H1 (cell line): ENCODE measurements at regions not wholly inside any gene's neighbourhood (a gene's known extent, or its start where the extent isn't known, plus 50 kb on each side); places are given as distances from the start of the nearest gene placed in this dataset.
A peak's percentile ranks its signal among the peaks of the same experiment; 100 is the strongest.

ENCODE experiments used
- CTCF ChIA-PET: fragments of 300-600 bp; sonication (Branson Sonifier 250); formaldehyde crosslinking; loops from one replicate; lab custom pipeline; 2021; ENCODE audit not compliant: partially characterized antibody; lab: Charles Lee
- POLR2A ChIA-PET: fragments of 300-600 bp; sonication (Branson Sonifier 250); formaldehyde crosslinking; loops from one replicate; lab custom pipeline; 2021; ENCODE audit warnings: inconsistent platforms; ENCODE audit not compliant: partially characterized antibody; lab: Charles Lee
- DNase-seq, 2 experiments: peaks; one replicate each; pipeline versions ENCODE4 v3.0.0 to v3.0.0-alpha.2; 2010 to 2022; ENCODE audit warnings: low spot score in 2 of 2, low read depth in 1 of 2, mixed read lengths in 1 of 2
- FAIRE-seq: peaks from 2 replicates; lab custom pipeline; 2011; peaks lifted over from hg19 to GRCh38; lab: Jason Lieb, UNC
- H2AFZ ChIP-seq: 2 replicates; pipeline ENCODE4 v1.8.1; 2012; ENCODE audit warnings: low read length, inconsistent platforms
- H2AK5ac ChIP-seq: 2 replicates; pipeline ENCODE4 v1.6.1; 2013; ENCODE audit warnings: low read depth, low read length
- H2BK120ac ChIP-seq: replicated peaks from 2 replicates; pipeline ENCODE3; 2013; ENCODE audit warnings: low read depth, low read length, inconsistent platforms
- H2BK12ac ChIP-seq: 2 replicates; pipeline ENCODE4 v1.6.1; 2013; ENCODE audit warnings: low read depth, low read length
- H2BK15ac ChIP-seq: 2 replicates; pipeline ENCODE4 v1.6.1; 2013; ENCODE audit warnings: low read length
- H2BK20ac ChIP-seq: 2 replicates; pipeline ENCODE4 v1.6.1; 2013; ENCODE audit warnings: low read length
- H2BK5ac ChIP-seq: 2 replicates; pipeline ENCODE4 v1.6.1; 2013; ENCODE audit warnings: low read depth, low read length
- H3K14ac ChIP-seq: 2 replicates; pipeline ENCODE4 v1.6.1; 2013; ENCODE audit warnings: inconsistent platforms; ENCODE audit not compliant: insufficient read length
- H3K18ac ChIP-seq: 2 replicates; pipeline ENCODE4 v1.6.1; 2013; ENCODE audit warnings: low read length; ENCODE audit errors: extremely low read depth
- H3K23ac ChIP-seq: 2 replicates; pipeline ENCODE4 v1.6.1; 2013; ENCODE audit warnings: inconsistent platforms; ENCODE audit not compliant: insufficient read length
- H3K23me2 ChIP-seq: 2 replicates; pipeline ENCODE4 v1.6.1; 2013; ENCODE audit warnings: low read depth, low read length
- H3K27ac ChIP-seq: 2 replicates; pipeline ENCODE4 v1.6.1; 2011; ENCODE audit warnings: low read depth, low read length, inconsistent platforms
- H3K27me3 ChIP-seq, 4 experiments: replicated peaks in 1 of 4; 1 replicate in 1 of 4; 2 replicates in 3 of 4; pipeline versions ENCODE4 v1.6.1 to v1.8.1; 2011 to 2013; ENCODE audit warnings: low read length in 3 of 4, mild to moderate bottlenecking in 3 of 4, inconsistent platforms in 2 of 4, mixed read lengths in 2 of 4, moderate library complexity in 1 of 4; ENCODE audit not compliant: control insufficient read depth in 3 of 4, insufficient read depth in 3 of 4; ENCODE audit errors: extremely low read depth in 1 of 4
- H3K36me3 ChIP-seq, 4 experiments: 2 replicates each; pipeline versions ENCODE4 v1.6.1 to v1.8.1; 2011 to 2013; ENCODE audit warnings: mild to moderate bottlenecking in 4 of 4, low read length in 3 of 4, moderate library complexity in 2 of 4, control low read depth in 1 of 4, inconsistent platforms in 1 of 4; ENCODE audit not compliant: insufficient read depth in 4 of 4, control insufficient read depth in 2 of 4
- H3K4ac ChIP-seq: replicated peaks from 2 replicates; pipeline ENCODE3; 2013; ENCODE audit warnings: low read length, low read depth, mixed read lengths, inconsistent platforms; ENCODE audit not compliant: insufficient read length
- H3K4me1 ChIP-seq, 4 experiments: replicated peaks in 1 of 4; 1 replicate in 1 of 4; 2 replicates in 3 of 4; pipeline versions ENCODE4 v1.6.1 to v1.8.1; 2011 to 2013; ENCODE audit warnings: low read length in 3 of 4, inconsistent platforms in 2 of 4, mixed read lengths in 1 of 4; ENCODE audit not compliant: insufficient read depth in 4 of 4, control insufficient read depth in 3 of 4
- H3K4me2 ChIP-seq, 2 experiments: 2 replicates each; pipeline versions ENCODE4 v1.6.1 to v1.8.1; 2011 to 2013; ENCODE audit warnings: low read depth in 2 of 2, low read length in 2 of 2, control low read depth in 1 of 2, inconsistent platforms in 1 of 2, mild to moderate bottlenecking in 1 of 2; ENCODE audit not compliant: insufficient read depth in 1 of 2
- H3K4me3 ChIP-seq, 4 experiments: fragments of 200-600, 300-600 bp in 1 of 4; sonication (generic), shearing (Covaris generic), sonication (Bioruptor Twin) in 1 of 4; 2 replicates each; pipeline versions ENCODE4 v1.5.1 to v1.8.1; 2011 to 2016; ENCODE audit warnings: low read length in 4 of 4, low read depth in 3 of 4, control low read depth in 2 of 4, inconsistent platforms in 2 of 4, mild to moderate bottlenecking in 2 of 4, mixed read lengths in 1 of 4, moderate library complexity in 1 of 4; ENCODE audit not compliant: insufficient read depth in 2 of 4; ENCODE audit errors: extremely low read depth in 1 of 4
- H3K56ac ChIP-seq: replicated peaks from 2 replicates; pipeline ENCODE3; 2013; ENCODE audit warnings: low read depth, mild to moderate bottlenecking, mixed read lengths, low read length, inconsistent platforms; ENCODE audit not compliant: insufficient read length
- H3K79me1 ChIP-seq: 2 replicates; pipeline ENCODE4 v1.6.1; 2013; ENCODE audit warnings: low read depth, low read length, control low read depth
- H3K79me2 ChIP-seq, 2 experiments: 2 replicates each; pipeline versions ENCODE4 v1.6.1 to v1.8.1; 2012 to 2013; ENCODE audit warnings: low read length in 2 of 2, mild to moderate bottlenecking in 2 of 2, inconsistent platforms in 1 of 2; ENCODE audit not compliant: insufficient read depth in 2 of 2, control insufficient read depth in 1 of 2
- H3K9ac ChIP-seq, 4 experiments: replicated peaks in 1 of 4; 1 replicate in 1 of 4; 2 replicates in 3 of 4; pipeline versions ENCODE4 v1.6.1 to v1.8.1; 2011 to 2013; ENCODE audit warnings: low read depth in 3 of 4, low read length in 3 of 4, control low read depth in 2 of 4, mild to moderate bottlenecking in 2 of 4, moderate library complexity in 2 of 4, inconsistent platforms in 1 of 4; ENCODE audit errors: extremely low read depth in 1 of 4
- H3K9me3 ChIP-seq, 2 experiments: 2 replicates each; pipeline versions ENCODE4 v1.6.1 to v1.8.1; 2012 to 2013; ENCODE audit warnings: mild to moderate bottlenecking in 2 of 2, moderate library complexity in 2 of 2, control low read depth in 1 of 2, inconsistent platforms in 1 of 2, low read depth in 1 of 2, low read length in 1 of 2, mixed read lengths in 1 of 2; ENCODE audit not compliant: insufficient read depth in 2 of 2
- H4K20me1 ChIP-seq, 2 experiments: replicated peaks in 1 of 2; 2 replicates each; pipeline versions ENCODE3 to v1.8.1; 2011 to 2013; ENCODE audit warnings: inconsistent platforms in 2 of 2, low read length in 2 of 2, mild to moderate bottlenecking in 1 of 2; ENCODE audit not compliant: insufficient read depth in 2 of 2, control insufficient read depth in 1 of 2
- H4K5ac ChIP-seq: 2 replicates; pipeline ENCODE4 v1.6.1; 2013; ENCODE audit warnings: low read length, low read depth, mixed read lengths, inconsistent platforms; ENCODE audit not compliant: insufficient read length
- H4K8ac ChIP-seq: 2 replicates; pipeline ENCODE4 v1.8.0; 2013; ENCODE audit warnings: mild to moderate bottlenecking, moderate library complexity, low read length, inconsistent platforms; ENCODE audit not compliant: insufficient read depth; ENCODE audit errors: extremely low read depth
- H4K91ac ChIP-seq: replicated peaks from 2 replicates; pipeline ENCODE3; 2013; ENCODE audit warnings: low read length, mixed read lengths, inconsistent platforms; ENCODE audit not compliant: insufficient read length
- BRCA1 ChIP-seq: IDR thresholded peaks from 2 replicates; pipeline ENCODE4 v1.6.1; 2012; ENCODE audit warnings: low read depth, low read length, improper control_type of control experiment
- CHD1 ChIP-seq: IDR thresholded peaks from 2 replicates; pipeline ENCODE4 v1.6.1; 2012; ENCODE audit warnings: low read depth, low read length, improper control_type of control experiment
- GABPA ChIP-seq: IDR thresholded peaks from 2 replicates; pipeline ENCODE4 v1.6.1; 2011; ENCODE audit warnings: mild to moderate bottlenecking, low read length, moderate library complexity, borderline replicate concordance; ENCODE audit not compliant: insufficient read depth
- KDM1A ChIP-seq: fragments of 200-600, 300-600 bp; sonication (generic); IDR thresholded peaks from 2 replicates; pipeline ENCODE4 v1.7.1; 2016; ENCODE audit warnings: mild to moderate bottlenecking, low read length, borderline replicate concordance
- POLR2A ChIP-seq, 2 experiments: IDR thresholded peaks; 1 replicate in 1 of 2; 2 replicates in 1 of 2; pipeline ENCODE4 v1.6.1; 2011; ENCODE audit warnings: low read depth in 2 of 2, low read length in 2 of 2, mild to moderate bottlenecking in 2 of 2; ENCODE audit errors: control extremely low read depth in 1 of 2
- RBBP5 ChIP-seq: IDR thresholded peaks from 2 replicates; pipeline ENCODE4 v1.7.1; 2012; ENCODE audit warnings: low read depth, mild to moderate bottlenecking, inconsistent platforms, low read length, moderate library complexity, borderline replicate concordance
- RFX5 ChIP-seq: IDR thresholded peaks from 2 replicates; pipeline ENCODE4 v1.6.1; 2011; ENCODE audit warnings: low read depth, low read length, improper control_type of control experiment, borderline replicate concordance
- WGBS, 2 experiments: shearing (Covaris generic) in 1 of 2; methylation state at CpG; one replicate each; pipeline versions ENCODE4 v1.1.6 to v1.1.7; 2013 to 2015; ENCODE audit warnings: low lambda C conversion rate in 2 of 2, mixed read lengths in 2 of 2, inconsistent platforms in 1 of 2, low coverage in 1 of 2, missing lambda C conversion rate in 1 of 2; ENCODE audit not compliant: insufficient replicate concordance in 2 of 2, insufficient coverage in 1 of 2, insufficient read length in 1 of 2; ENCODE audit errors: extremely low coverage in 1 of 2, missing lambda C conversion rate in 1 of 2; 5-methylcytosine and 5-hydroxymethylcytosine counted together

DNA sequence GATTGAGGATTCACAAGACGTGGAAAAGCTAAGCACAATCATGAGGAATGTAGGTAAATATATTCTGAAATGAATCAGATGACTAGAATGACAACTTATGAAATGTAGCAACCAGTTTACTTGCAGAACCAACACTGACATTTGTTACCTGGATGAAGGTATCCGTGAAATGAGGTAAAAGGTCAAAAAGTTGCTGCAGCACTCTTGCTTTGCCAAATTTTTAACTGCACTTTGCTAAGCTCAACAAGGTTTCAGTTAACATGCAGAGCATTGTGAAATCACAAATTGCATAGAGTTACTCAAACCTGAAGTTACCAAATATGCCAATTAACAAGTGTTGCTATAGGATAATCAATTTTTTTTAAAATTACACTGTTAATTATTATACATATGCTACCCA lies 1280.1 kb downstream of the KCNT2 start:
- ChIA-PET CTCF (interaction anchor here (1.0 to 1.1 kb wide), 2 partner anchors 12 to 17 kb away, joined by 3 read pairs; no protein-coding TSS in a partner anchor), POLR2A (no interaction called here)
- no peak overlapping the region for H2BK12ac ChIP-seq
- TF ChIP-seq POLR2A (IDR thresholded peaks at IDR 0.05; ENCODE audit: control extremely low read depth in 1 of 2, low read depth in 2 of 2, low read length in 2 of 2) (no peak), GABPA (no peak), RFX5 (no peak), KDM1A (no peak), RBBP5 (no peak), BRCA1 (no peak), CHD1 (no peak)
- H3K18ac ChIP-seq, result no peak overlapping the region
- DNase-seq (no peak), FAIRE-seq (no peak)
- H2BK15ac ChIP-seq, result no peak overlapping the region
- 81% methylated on average over 2 of the region's 2 CpGs; no CpG with 5 or more reads in 1 of the 2 experiments for WGBS, 2 experiments
- no peak overlapping the region for H3K56ac ChIP-seq
- no peak overlapping the region for H2AK5ac ChIP-seq
- H3K4ac ChIP-seq, result no peak overlapping the region
- no peaks in the 10 kb centered on the region for H3K36me3 ChIP-seq
- no peak overlapping the region for H2BK20ac ChIP-seq
- H3K4me1 ChIP-seq, result no peaks in the 10 kb centered on the region
- no peak overlapping the region for H4K8ac ChIP-seq
- no peak overlapping the region for H3K27ac ChIP-seq
- H2AFZ ChIP-seq, result peak overlapping the region; percentile 97; the same call in 1 of the 2 replicates
- peaks cover 0 to 1% (median 0%) of the 10 kb centered on the region in 4 experiments; a peak in 1 of 7 replicates for H3K27me3 ChIP-seq
- no peak overlapping the region for H3K4me3 ChIP-seq
- H2BK5ac ChIP-seq, result no peak overlapping the region
- no peak overlapping the region for H3K4me2 ChIP-seq
- no peaks in the 10 kb centered on the region for H3K23me2 ChIP-seq
- no peaks in the 10 kb centered on the region for H3K79me1 ChIP-seq
- H2BK120ac ChIP-seq, result no peak overlapping the region
- H4K20me1 ChIP-seq, result no peaks in the 10 kb centered on the region
- no peak overlapping the region for H3K9ac ChIP-seq
- H3K79me2 ChIP-seq, result no peaks in the 10 kb centered on the region
- H3K9me3 ChIP-seq, result no peaks in the 10 kb centered on the region
- H4K5ac ChIP-seq, result no peak overlapping the region
- H3K23ac ChIP-seq, result no peak overlapping the region
- H3K14ac ChIP-seq, result no peak overlapping the region
- no peak overlapping the region for H4K91ac ChIP-seq
